ENCODE measurements at regions not wholly inside any gene's neighbourhood (a gene's known extent, or its start where the extent isn't known, plus 50 kb on each side); places are given as distances from the start of the nearest gene placed in this dataset.

- TF ChIP-seq, protein P1, sequence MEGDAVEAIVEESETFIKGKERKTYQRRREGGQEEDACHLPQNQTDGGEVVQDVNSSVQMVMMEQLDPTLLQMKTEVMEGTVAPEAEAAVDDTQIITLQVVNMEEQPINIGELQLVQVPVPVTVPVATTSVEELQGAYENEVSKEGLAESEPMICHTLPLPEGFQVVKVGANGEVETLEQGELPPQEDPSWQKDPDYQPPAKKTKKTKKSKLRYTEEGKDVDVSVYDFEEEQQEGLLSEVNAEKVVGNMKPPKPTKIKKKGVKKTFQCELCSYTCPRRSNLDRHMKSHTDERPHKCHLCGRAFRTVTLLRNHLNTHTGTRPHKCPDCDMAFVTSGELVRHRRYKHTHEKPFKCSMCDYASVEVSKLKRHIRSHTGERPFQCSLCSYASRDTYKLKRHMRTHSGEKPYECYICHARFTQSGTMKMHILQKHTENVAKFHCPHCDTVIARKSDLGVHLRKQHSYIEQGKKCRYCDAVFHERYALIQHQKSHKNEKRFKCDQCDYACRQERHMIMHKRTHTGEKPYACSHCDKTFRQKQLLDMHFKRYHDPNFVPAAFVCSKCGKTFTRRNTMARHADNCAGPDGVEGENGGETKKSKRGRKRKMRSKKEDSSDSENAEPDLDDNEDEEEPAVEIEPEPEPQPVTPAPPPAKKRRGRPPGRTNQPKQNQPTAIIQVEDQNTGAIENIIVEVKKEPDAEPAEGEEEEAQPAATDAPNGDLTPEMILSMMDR (conservative IDR thresholded peaks at IDR 0.05) = no peak
- no peak overlapping the region for H2BK20ac ChIP-seq (ENCODE audit: low read depth, low read length, poor library complexity, severe bottlenecking)
- H4K5ac ChIP-seq (ENCODE audit: insufficient read length, low read depth, low read length) = no peak overlapping the region
- no peak overlapping the region for H2AFZ ChIP-seq (ENCODE audit: low read length)
- peaks cover 4 to 11% (median 4%) of the 10 kb centered on the region in 3 experiments; a peak in 6 of 7 replicates for H3K36me3 Mint-ChIP-seq (ENCODE audit: insufficient read depth in 1 of 3, low read depth in 3 of 3)
- H3K14ac ChIP-seq (ENCODE audit: insufficient read depth, low read length) = no peak overlapping the region
- no peak overlapping the region for H2BK5ac ChIP-seq (ENCODE audit: insufficient read length, low read length)
- H3K27ac Mint-ChIP-seq = no peak overlapping the region
- peaks cover 13 to 14% of the 10 kb centered on the region in 2 experiments for H3K9me3 Mint-ChIP-seq
- no peak overlapping the region for H3K18ac ChIP-seq (ENCODE audit: insufficient read length, low read depth, low read length)
- H2BK120ac ChIP-seq (ENCODE audit: low read depth, low read length, poor library complexity, severe bottlenecking) = no peak overlapping the region
- no peak overlapping the region for H3K56ac ChIP-seq (ENCODE audit: insufficient read length, low read depth, low read length)
- no peak overlapping the region for H2BK12ac ChIP-seq (ENCODE audit: insufficient read length, low read depth, low read length)
- no peak overlapping the region for H2BK15ac ChIP-seq (ENCODE audit: low read depth, low read length)
- no peak overlapping the region for H3K4me2 ChIP-seq (ENCODE audit: insufficient read depth, insufficient read length, low read length)
- no peak for DNase-seq
- no CpG with 5 or more reads among the region's 4 CpGs for WGBS (ENCODE audit: extremely low coverage, insufficient read length, low lambda C conversion rate)
- H4K20me1 ChIP-seq (ENCODE audit: control insufficient read depth, insufficient read depth, insufficient read length) = no peaks in the 10 kb centered on the region
- H3K9me3 ChIP-seq (ENCODE audit: control insufficient read depth, low read depth, low read length) = no peaks in the 10 kb centered on the region
- H3K27me3 ChIP-seq (ENCODE audit: insufficient read depth, low read length) = no peaks in the 10 kb centered on the region
- H3K23me2 ChIP-seq (ENCODE audit: insufficient read length, low read depth, low read length, poor library complexity, severe bottlenecking) = no peaks in the 10 kb centered on the region
- no peaks in the 10 kb centered on the region for H3K79me2 ChIP-seq (ENCODE audit: insufficient read depth, low read length)
- no peak overlapping the region for H3T11ph ChIP-seq (ENCODE audit: low read length)
- no peak overlapping the region for H3K23ac ChIP-seq (ENCODE audit: insufficient read length, low read depth, low read length)
- H3K4me1 ChIP-seq (ENCODE audit: insufficient read depth, low read length) = no peaks in the 10 kb centered on the region
- no peak overlapping the region for H4K91ac ChIP-seq (ENCODE audit: insufficient read length, low read depth, low read length)
- no peaks in the 10 kb centered on the region for H3K79me1 ChIP-seq (ENCODE audit: insufficient read depth, low read depth, low read length, poor library complexity, severe bottlenecking)
- no peak overlapping the region for H3K4ac ChIP-seq (ENCODE audit: low read depth, low read length)
- H3K27ac ChIP-seq (ENCODE audit: insufficient read length, low read depth, low read length) = no peak overlapping the region
- H3K9ac ChIP-seq (ENCODE audit: extremely low read depth, insufficient read length, low read length) = no peak overlapping the region
- no peak overlapping the region for H4K8ac ChIP-seq (replicated peaks; ENCODE audit: insufficient read length, low read depth, low read length)
- H2AK5ac ChIP-seq (ENCODE audit: insufficient read length, low read length) = no peak overlapping the region
- H3K27me3 Mint-ChIP-seq (ENCODE audit: low read depth) = peaks cover 1% of the 10 kb centered on the region; the same call in 1 of the 2 replicates
- no peak overlapping the region for H3K4me3 Mint-ChIP-seq
- no peaks in the 10 kb centered on the region for H3K4me1 Mint-ChIP-seq
Observed at GRCh38 chr1:104265163-104265562, 515.5 kb downstream of the AMY1C start.

All from H9 (cell line).